HCT116 (cell line): ENCODE measurements at regions not wholly inside any gene's neighbourhood (a gene's known extent, or its start where the extent isn't known, plus 50 kb on each side); places are given as distances from the start of the nearest gene placed in this dataset.

Experiments
- ATF3 ChIP-seq: IDR thresholded peaks from 2 replicates; pipeline ENCODE4 v1.6.1; 2012
- CEBPB ChIP-seq: IDR thresholded peaks from 2 replicates; pipeline ENCODE4 v1.6.1; 2012; ENCODE audit warnings: low read depth
- EZH2 ChIP-seq: fragments of 200-600 bp; sonication (generic); IDR thresholded peaks from 2 replicates; pipeline ENCODE4 v1.6.1; 2017; ENCODE audit warnings: antibody characterized with exemption, mixed run types
- JUND ChIP-seq: IDR thresholded peaks from 2 replicates; pipeline ENCODE4 v1.6.1; 2012
- MAX ChIP-seq: IDR thresholded peaks from 2 replicates; pipeline ENCODE4 v1.6.1; 2012
- POLR2A ChIP-seq: IDR thresholded peaks from 2 replicates; pipeline ENCODE4 v1.7.0; 2011; ENCODE audit warnings: borderline replicate concordance; ENCODE audit not compliant: insufficient read depth, insufficient read length; ENCODE audit errors: extremely low read depth
- POLR2AphosphoS5 ChIP-seq: IDR thresholded peaks from 2 replicates; pipeline ENCODE4 v1.6.1; 2011; ENCODE audit warnings: mild to moderate bottlenecking, low read depth, low read length, moderate library complexity
- RAD21 ChIP-seq: IDR thresholded peaks from 2 replicates; pipeline ENCODE4 v1.6.1; 2012; ENCODE audit warnings: low read depth, mild to moderate bottlenecking
- SIN3A ChIP-seq: IDR thresholded peaks from 2 replicates; pipeline ENCODE4 v1.6.1; 2012; ENCODE audit warnings: low read depth
- TF ChIP-seq, protein P1 (sequence below), 3 experiments: fragments of 200-600 bp in 1 of 3; sonication (generic) in 1 of 3; IDR thresholded peaks in 2 of 3; conservative IDR thresholded peaks in 1 of 3; 2 replicates each; pipeline ENCODE4 v1.5.1; 2012 to 2017; ENCODE audit warnings: low read depth in 2 of 3, low read length in 2 of 3, antibody characterized with exemption in 1 of 3, borderline replicate concordance in 1 of 3, control low read depth in 1 of 3, mild to moderate bottlenecking in 1 of 3, mixed read lengths in 1 of 3, mixed run types in 1 of 3, moderate library complexity in 1 of 3; ENCODE audit not compliant: insufficient read depth in 1 of 3
- TF ChIP-seq, protein P2 (sequence below): IDR thresholded peaks from 2 replicates; pipeline ENCODE4 v1.6.1; 2012; ENCODE audit warnings: low read depth

DNA sequence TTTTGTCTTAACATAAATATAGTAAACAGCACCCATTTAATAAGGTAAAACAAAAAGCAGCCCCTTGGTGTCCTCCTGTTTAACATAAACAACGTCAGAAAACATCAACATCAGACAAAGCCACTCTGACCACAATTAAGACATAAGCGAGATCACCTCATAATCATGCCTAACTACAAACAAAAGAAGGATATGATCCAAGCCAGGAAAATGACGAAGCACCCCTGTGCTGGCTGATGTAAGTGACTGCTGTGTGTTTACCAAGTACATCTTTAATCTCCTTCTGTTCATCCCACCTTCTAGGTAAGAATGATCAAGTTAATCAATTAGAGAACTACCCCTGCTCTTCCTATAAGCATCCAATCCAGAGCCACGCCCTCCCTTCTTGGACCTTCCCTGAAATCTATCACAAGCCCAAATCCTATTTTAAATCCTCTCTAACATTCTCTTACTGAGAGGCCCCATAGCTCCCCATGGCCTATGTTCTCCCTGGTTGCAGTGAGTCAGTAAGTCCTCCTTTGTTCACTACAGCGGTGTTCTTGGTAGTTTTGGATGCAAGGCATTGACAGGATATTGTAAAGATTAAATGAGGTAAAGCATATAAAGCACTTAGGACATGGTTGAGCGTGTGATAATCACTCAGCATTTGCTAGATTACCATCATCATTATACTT, 424.2 kb downstream of the TSN start:
- TF ChIP-seq, protein P1, sequence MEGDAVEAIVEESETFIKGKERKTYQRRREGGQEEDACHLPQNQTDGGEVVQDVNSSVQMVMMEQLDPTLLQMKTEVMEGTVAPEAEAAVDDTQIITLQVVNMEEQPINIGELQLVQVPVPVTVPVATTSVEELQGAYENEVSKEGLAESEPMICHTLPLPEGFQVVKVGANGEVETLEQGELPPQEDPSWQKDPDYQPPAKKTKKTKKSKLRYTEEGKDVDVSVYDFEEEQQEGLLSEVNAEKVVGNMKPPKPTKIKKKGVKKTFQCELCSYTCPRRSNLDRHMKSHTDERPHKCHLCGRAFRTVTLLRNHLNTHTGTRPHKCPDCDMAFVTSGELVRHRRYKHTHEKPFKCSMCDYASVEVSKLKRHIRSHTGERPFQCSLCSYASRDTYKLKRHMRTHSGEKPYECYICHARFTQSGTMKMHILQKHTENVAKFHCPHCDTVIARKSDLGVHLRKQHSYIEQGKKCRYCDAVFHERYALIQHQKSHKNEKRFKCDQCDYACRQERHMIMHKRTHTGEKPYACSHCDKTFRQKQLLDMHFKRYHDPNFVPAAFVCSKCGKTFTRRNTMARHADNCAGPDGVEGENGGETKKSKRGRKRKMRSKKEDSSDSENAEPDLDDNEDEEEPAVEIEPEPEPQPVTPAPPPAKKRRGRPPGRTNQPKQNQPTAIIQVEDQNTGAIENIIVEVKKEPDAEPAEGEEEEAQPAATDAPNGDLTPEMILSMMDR (IDR thresholded peaks at IDR 0.05 in 2 of 3, conservative IDR thresholded peaks at IDR 0.05 in 1 of 3; ENCODE audit: borderline replicate concordance in 1 of 3, insufficient read depth in 1 of 3, low read depth in 2 of 3, low read length in 2 of 3), result no peak
- TF ChIP-seq MAX, result no peak
- TF ChIP-seq, protein P2, sequence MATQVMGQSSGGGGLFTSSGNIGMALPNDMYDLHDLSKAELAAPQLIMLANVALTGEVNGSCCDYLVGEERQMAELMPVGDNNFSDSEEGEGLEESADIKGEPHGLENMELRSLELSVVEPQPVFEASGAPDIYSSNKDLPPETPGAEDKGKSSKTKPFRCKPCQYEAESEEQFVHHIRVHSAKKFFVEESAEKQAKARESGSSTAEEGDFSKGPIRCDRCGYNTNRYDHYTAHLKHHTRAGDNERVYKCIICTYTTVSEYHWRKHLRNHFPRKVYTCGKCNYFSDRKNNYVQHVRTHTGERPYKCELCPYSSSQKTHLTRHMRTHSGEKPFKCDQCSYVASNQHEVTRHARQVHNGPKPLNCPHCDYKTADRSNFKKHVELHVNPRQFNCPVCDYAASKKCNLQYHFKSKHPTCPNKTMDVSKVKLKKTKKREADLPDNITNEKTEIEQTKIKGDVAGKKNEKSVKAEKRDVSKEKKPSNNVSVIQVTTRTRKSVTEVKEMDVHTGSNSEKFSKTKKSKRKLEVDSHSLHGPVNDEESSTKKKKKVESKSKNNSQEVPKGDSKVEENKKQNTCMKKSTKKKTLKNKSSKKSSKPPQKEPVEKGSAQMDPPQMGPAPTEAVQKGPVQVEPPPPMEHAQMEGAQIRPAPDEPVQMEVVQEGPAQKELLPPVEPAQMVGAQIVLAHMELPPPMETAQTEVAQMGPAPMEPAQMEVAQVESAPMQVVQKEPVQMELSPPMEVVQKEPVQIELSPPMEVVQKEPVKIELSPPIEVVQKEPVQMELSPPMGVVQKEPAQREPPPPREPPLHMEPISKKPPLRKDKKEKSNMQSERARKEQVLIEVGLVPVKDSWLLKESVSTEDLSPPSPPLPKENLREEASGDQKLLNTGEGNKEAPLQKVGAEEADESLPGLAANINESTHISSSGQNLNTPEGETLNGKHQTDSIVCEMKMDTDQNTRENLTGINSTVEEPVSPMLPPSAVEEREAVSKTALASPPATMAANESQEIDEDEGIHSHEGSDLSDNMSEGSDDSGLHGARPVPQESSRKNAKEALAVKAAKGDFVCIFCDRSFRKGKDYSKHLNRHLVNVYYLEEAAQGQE, result no peak
- TF ChIP-seq EZH2, result no peak
- no peak for TF ChIP-seq POLR2A
- no peak for TF ChIP-seq JUND
- TF ChIP-seq ATF3, result no peak
- TF ChIP-seq CEBPB, result no peak
- no peak for TF ChIP-seq POLR2AphosphoS5
- TF ChIP-seq SIN3A, result no peak
- no peak for TF ChIP-seq RAD21
